ENCODE measurements at regions not wholly inside any gene's neighbourhood (a gene's known extent, or its start where the extent isn't known, plus 50 kb on each side); places are given as distances from the start of the nearest gene placed in this dataset.

DNA sequence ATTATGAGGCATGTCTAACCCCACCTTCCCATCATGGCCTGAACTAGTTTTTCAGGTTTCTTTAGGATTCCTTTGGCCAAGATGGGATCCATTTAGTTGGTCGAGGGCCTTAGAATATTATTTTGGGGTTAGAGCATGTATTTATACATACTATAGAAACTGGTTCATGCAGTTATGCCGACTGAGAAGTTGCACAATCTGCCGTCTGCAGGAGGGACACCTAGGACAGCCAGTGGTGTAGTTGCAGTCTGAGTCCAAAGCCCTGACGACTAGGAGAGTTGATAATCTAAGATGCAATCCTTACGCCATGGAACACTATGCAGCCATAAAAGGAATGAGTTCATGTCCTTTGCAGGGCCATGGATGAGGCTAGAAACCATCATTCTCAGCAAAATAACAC lies 424.0 kb downstream of the SHISA9 start:
- Histone ChIP-seq H3K4me3 (no peak overlapping the region), H3K27me3 (no peaks in the 10 kb centered on the region), H3K4me1 (no peaks in the 10 kb centered on the region), H3K36me3 (no peaks in the 10 kb centered on the region), H3K27ac (no peak overlapping the region), H3K9me3 (no peaks in the 10 kb centered on the region)
- DNase-seq: no peak
- WGBS, 2 donors: 61 to 74% methylated on average over 5 of the region's 5 CpGs
- no peak for ATAC-seq (ENCODE audit: low FRiP score in 2 of 2)
- no peak for TF ChIP-seq POLR2A (IDR thresholded peaks at IDR 0.05)
- TF ChIP-seq, protein P1, sequence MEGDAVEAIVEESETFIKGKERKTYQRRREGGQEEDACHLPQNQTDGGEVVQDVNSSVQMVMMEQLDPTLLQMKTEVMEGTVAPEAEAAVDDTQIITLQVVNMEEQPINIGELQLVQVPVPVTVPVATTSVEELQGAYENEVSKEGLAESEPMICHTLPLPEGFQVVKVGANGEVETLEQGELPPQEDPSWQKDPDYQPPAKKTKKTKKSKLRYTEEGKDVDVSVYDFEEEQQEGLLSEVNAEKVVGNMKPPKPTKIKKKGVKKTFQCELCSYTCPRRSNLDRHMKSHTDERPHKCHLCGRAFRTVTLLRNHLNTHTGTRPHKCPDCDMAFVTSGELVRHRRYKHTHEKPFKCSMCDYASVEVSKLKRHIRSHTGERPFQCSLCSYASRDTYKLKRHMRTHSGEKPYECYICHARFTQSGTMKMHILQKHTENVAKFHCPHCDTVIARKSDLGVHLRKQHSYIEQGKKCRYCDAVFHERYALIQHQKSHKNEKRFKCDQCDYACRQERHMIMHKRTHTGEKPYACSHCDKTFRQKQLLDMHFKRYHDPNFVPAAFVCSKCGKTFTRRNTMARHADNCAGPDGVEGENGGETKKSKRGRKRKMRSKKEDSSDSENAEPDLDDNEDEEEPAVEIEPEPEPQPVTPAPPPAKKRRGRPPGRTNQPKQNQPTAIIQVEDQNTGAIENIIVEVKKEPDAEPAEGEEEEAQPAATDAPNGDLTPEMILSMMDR (IDR thresholded peaks at IDR 0.05): no peak

DNA sequence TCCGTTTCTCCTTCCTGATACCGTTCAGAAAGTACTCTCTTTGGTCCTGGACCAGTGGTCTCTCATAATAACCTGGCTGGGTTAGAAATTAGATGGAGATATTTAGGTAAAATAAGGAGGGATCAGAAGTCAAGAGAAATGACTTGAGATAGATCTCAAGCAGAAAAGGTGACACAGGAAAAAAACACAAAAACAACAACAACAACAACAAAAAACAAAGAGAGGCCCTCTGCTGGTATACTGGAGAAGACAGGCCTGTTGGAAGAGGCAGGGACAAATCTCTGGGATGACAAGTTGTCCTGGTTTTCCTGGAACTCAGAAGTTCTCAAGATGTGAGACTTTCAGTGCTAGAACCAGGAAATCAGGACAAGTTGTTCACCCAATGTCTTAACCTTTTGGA lies 430.5 kb downstream of the SHISA9 start:
- 92 to 94% methylated on average over 2 of the region's 2 CpGs for WGBS, 2 donors
- no peak overlapping the region for H3K4me3 ChIP-seq
- no peaks in the 10 kb centered on the region for H3K4me1 ChIP-seq
- no peaks in the 10 kb centered on the region for H3K9me3 ChIP-seq
- no peaks in the 10 kb centered on the region for H3K27me3 ChIP-seq
- DNase-seq (no peak), ATAC-seq (ENCODE audit: low FRiP score in 2 of 2) (no peak)
- TF ChIP-seq, protein P1 (IDR thresholded peaks at IDR 0.05): no peak
- TF ChIP-seq EP300 (IDR thresholded peaks at IDR 0.05): no peak
- no peak for TF ChIP-seq POLR2AphosphoS5 (IDR thresholded peaks at IDR 0.05)
- no peak for TF ChIP-seq POLR2A (IDR thresholded peaks at IDR 0.05)
- no peak overlapping the region for H3K27ac ChIP-seq
- H3K36me3 ChIP-seq: no peaks in the 10 kb centered on the region

DNA sequence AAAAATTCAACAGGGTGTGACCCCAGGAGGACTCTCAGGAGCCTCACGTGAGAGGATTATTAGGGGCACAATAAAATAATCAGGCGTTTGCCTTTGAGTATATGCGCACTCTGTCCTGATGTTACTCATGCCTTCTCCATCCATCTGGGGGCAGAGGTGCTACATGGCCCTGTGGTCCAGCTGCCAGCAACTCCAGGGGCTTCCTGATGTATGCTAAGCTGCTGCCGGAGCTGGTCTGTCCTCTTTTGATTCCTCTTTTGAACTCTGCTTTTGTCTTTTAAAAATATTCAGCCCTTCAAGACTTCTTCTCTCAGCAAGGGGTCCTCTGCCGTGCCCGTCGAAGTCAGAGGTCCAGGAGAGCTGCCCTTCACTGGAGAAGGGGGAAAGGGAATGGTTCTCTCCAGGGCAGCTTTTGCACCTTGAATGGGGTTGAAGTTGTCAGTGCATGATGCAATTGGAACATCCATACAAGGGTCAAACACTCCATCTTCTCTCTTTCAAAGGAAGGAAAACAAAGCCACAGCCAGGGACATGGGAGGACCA lies 431.4 kb downstream of the SHISA9 start:
- ATAC-seq (ENCODE audit: low FRiP score in 2 of 2): no peak
- Histone ChIP-seq H3K9me3 (no peaks in the 10 kb centered on the region), H3K36me3 (no peaks in the 10 kb centered on the region), H3K4me3 (no peak overlapping the region), H3K27me3 (no peaks in the 10 kb centered on the region), H3K4me1 (no peaks in the 10 kb centered on the region), H3K27ac (no peak overlapping the region)
- WGBS, 2 donors: 57 to 78% methylated on average over 7 of the region's 7 CpGs
- DNase-seq: no peak
- TF ChIP-seq POLR2A (IDR thresholded peaks at IDR 0.05): no peak
- TF ChIP-seq EP300 (IDR thresholded peaks at IDR 0.05): no peak
- TF ChIP-seq, protein P1 (IDR thresholded peaks at IDR 0.05): no peak
- TF ChIP-seq POLR2AphosphoS5 (IDR thresholded peaks at IDR 0.05): no peak

DNA sequence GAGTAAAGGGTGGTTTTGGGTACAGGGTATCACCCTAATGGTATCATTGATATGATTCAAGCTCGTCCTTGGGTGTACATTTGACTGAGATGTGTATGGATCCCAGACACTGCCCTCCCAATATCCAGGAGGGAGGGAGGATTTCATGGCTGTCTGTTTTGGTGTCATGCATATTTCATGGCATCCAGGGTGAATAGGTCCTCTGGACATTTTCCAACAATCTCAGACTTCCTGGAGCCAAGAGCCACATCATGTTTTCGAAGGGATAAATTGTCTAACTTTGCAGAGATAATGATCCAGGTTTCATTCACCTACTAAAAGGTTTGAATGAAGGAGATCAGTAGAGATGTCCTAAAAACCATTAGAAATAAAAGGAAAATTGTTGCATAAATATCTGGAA lies 431.9 kb downstream of the SHISA9 start:
- no peak for ATAC-seq (ENCODE audit: low FRiP score in 2 of 2)
- 54 to 60% methylated on average over 2 of the region's 2 CpGs for WGBS, 2 donors
- H3K27ac ChIP-seq: no peak overlapping the region
- no peaks in the 10 kb centered on the region for H3K4me1 ChIP-seq
- no peak for DNase-seq
- TF ChIP-seq, protein P1 (IDR thresholded peaks at IDR 0.05): no peak
- TF ChIP-seq EP300 (IDR thresholded peaks at IDR 0.05) (no peak), POLR2A (IDR thresholded peaks at IDR 0.05) (no peak), POLR2AphosphoS5 (IDR thresholded peaks at IDR 0.05) (no peak)
- no peaks in the 10 kb centered on the region for H3K27me3 ChIP-seq
- no peaks in the 10 kb centered on the region for H3K9me3 ChIP-seq
- H3K36me3 ChIP-seq: no peaks in the 10 kb centered on the region
- no peak overlapping the region for H3K4me3 ChIP-seq

DNA sequence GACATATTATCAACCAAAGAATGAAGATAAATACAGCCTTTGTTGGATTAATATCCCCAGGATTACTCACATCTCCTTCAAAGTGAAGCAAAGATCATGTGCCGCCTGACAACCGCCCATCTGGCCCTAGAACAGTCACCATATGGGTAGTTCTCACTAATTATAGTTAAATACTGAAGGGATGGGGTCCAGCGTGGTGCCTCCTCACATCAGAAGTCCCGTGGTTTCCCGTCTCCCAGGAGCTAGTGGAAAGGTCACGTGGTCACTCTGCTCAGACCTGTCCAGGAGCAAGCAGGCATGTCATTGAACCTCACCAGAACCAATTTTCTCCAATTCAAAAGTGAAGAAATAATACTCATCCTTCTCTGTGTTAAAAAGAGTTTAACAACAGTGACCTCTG lies 434.5 kb downstream of the SHISA9 start:
- Histone ChIP-seq H3K36me3 (no peaks in the 10 kb centered on the region), H3K4me3 (no peak overlapping the region), H3K27ac (no peak overlapping the region), H3K9me3 (no peaks in the 10 kb centered on the region), H3K27me3 (no peaks in the 10 kb centered on the region), H3K4me1 (no peaks in the 10 kb centered on the region)
- no peak for DNase-seq
- 76 to 83% methylated on average over 6 of the region's 6 CpGs for WGBS, 2 donors
- TF ChIP-seq POLR2A (IDR thresholded peaks at IDR 0.05): no peak
- TF ChIP-seq, protein P1 (IDR thresholded peaks at IDR 0.05): no peak
- no peak for ATAC-seq (ENCODE audit: low FRiP score in 2 of 2)

All from upper lobe of left lung (tissue), 6 donors.